Renal cortical epithelial cell (primary cell): ENCODE measurements at regions not wholly inside any gene's neighbourhood (a gene's known extent, or its start where the extent isn't known, plus 50 kb on each side); places are given as distances from the start of the nearest gene placed in this dataset.

Source experiments
- DNase-seq: peaks from one replicate; pipeline ENCODE4 v3.0.0-alpha.2; 2011; ENCODE audit warnings: low read depth

DNA sequence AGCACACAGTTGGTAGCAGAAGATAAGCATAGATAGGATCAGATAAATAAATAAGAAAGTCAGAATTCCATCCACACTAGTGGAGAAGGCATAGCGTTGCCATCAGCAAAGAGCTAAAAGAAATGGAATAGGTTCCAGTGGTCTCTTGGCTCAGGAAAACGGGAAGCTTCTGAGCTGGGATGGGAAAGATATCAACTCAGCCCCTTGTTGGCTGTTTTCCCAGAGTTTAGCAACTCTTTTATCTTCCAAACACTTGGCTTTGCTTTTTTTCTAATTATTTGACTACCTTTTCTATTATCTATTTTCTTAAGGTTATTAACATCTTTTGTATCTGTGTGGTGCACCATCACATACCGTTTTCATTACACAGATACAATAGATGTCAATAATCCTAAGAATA is 445.7 kb upstream of the TRPC7 start:
- no peak for DNase-seq

DNA sequence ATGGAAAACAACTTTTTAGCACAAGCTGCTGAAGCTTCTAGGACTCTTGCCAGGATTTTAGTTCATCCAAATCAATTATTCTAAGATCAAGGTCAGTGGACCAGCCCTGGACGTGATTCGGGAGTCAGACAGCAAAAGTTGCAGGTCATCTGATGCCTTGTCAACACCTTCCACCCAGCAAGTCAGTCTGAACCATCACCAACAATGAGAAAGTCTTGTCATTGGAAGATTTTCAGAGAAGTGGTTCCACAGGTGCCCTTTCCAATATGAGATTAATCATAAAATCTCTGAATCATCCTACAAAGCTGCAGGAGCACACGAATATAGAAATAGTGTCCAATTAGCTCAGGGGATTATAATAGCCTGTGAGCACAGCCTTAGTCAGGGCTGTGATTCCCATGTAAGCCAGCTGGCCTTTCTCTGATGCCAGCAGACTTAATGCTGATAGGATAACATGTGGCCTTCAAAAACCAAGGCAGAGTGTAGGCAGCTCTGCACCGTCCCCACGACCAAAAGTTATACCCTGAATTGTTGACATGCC is 445.0 kb upstream of the TRPC7 start:
- DNase-seq = peak; percentile 30

DNA sequence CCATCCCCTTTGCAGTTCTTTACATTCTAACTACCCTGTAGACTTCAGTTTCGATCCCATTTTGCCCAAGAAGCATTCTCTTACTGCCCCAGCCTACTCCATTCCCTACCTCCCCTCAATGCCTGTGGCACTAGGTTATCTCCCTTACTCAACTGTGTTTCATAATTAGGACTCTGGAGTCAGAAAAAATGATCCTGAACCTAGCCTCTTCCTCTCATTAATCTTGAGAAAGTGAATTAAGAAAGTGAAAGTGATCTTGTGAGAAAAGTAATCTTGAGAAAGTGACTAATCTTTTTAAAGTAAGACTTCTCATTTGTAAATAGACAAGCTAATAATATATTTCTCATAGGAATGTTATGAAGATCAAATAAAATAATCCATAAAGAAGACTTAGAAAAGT is 444.0 kb upstream of the TRPC7 start:
- DNase-seq = peak; percentile 28

DNA sequence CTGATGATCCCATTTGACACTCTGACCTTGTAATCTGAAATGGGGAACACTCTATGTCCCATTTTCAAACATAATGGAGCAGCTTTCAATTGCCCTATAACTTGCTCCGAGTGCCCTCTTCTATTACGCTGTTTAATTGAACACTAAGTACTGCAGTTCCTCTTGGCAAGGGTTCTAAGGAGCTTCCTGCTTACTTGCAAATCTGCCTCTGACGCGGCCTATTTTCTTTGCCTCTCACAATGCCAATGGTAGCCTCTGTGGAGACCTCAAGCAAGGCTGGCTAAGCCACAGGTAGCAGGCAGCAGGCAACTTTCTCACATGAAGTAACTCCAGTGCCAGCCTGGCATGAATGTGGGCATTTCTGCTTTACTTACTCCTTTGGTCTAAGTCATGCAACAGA is 443.4 kb upstream of the TRPC7 start:
- no peak for DNase-seq

DNA sequence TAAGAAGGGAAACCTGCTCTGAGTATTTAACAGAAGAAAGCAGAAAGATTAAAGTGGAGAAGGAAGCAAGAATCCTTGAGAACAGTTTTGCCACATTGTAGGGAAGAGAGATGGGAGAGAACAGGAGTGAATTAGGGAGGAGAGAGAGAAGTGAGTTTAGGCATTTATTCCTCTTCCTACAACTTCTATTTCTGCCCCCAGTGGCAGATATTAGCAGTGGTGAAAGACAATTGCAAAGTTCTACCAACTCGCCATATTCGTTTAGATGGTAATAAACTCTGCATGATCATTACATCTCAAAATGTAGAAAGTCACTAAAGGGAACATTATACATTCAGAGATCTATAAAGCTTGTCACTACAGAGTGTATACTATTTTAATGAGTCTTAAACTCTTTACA is 440.1 kb upstream of the TRPC7 start:
- no peak for DNase-seq

DNA sequence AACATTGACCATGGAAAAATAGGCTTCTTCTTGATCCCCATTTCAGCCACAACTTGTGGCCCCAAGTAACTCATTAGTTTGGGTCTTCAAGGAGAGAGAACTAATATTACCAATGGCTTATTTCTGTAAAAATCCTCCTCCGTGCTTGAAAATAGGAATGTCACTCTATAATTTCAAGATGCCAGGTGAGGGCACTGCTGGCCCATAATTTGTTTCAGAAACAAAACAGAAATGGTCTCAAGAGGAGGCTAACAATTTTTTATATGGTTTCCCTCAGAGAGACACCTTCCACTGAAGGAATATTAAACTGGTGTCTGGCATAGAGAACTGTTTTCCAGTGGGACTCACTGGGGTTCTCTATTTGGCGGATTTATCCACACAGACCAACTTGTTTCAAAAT is 437.0 kb upstream of the TRPC7 start:
- peak; percentile 49 for DNase-seq

DNA sequence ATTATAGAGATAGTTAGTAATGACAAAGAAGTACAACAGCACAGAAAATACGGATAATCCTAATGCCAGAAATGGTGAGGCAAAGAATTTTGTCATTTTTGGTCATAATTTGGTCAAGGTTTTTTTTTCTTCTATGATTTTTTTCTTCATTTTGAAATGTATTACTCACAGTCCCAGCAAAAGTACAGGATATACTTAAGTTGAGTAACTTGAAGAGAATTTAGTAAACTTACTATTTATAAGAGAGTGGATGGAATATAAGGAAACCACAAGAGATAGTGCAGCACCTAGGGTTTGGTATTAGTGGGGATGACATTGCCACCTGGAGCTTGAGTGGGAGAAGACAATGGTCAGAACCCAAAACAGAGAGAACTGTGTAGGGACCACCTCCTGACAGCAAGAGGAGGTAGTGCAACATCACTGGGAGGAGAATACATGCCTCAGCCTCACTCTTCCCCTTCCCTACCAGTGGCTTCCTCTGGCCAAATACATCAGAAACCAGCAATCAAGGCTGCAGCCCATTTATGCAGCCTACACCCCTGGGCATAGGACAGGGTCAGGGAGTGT is 434.5 kb upstream of the TRPC7 start:
- DNase-seq = no peak

DNA sequence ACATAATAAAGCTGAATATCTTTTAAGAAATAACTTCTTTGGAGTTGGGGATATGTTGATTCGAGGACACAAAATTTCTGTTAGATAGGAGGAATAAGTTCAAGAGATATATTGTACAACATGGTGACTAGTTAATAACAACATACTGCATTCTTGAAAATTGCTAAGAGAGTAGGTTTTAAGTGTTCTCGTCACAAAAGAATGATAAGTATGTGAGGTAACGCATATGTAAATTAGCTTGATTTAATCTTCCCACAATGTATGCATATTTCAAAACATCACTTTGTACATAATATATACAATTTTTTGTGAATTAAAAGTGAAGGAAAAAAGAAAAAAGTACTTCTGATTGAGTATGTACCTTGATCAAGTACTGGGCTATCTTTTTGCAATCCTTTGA is 428.0 kb upstream of the TRPC7 start:
- no peak for DNase-seq

DNA sequence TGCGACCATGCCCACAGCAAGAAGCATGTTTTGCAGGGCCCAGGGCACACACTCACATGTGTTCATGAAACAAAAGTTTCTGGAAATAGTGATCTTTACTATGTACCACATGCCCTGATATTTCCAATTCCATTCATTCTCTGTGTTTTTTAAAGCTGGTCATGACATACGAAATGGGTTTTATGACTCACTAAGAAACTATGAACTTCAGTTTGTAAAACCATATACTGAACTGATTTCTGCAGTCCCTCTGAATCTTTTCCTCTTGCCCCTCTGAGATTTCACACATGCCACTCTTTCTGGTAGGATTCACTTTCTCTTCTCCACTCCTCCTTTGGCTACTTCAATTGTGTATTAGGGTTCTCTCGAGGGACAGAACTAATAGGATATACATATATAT is 416.1 kb upstream of the TRPC7 start:
- DNase-seq = peak; percentile 38

DNA sequence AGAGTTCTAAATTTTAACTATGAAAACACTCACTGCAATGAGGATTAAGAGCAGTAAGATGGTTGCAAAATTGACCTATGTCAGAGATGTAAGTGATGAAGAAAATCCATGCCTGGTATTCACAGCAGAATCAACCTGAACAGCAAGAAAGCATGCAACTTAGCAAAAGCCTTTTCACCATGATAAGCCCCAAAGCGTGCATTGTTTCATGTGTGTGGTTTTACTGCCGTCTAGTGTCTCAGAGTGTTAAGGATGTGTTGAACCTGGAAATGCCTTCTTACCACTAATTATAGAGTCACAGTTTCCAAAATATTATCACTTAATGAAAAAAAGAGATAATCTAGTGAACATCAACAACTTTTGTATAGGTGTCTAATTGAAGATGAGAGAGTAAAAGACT is 415.2 kb upstream of the TRPC7 start:
- DNase-seq = no peak

DNA sequence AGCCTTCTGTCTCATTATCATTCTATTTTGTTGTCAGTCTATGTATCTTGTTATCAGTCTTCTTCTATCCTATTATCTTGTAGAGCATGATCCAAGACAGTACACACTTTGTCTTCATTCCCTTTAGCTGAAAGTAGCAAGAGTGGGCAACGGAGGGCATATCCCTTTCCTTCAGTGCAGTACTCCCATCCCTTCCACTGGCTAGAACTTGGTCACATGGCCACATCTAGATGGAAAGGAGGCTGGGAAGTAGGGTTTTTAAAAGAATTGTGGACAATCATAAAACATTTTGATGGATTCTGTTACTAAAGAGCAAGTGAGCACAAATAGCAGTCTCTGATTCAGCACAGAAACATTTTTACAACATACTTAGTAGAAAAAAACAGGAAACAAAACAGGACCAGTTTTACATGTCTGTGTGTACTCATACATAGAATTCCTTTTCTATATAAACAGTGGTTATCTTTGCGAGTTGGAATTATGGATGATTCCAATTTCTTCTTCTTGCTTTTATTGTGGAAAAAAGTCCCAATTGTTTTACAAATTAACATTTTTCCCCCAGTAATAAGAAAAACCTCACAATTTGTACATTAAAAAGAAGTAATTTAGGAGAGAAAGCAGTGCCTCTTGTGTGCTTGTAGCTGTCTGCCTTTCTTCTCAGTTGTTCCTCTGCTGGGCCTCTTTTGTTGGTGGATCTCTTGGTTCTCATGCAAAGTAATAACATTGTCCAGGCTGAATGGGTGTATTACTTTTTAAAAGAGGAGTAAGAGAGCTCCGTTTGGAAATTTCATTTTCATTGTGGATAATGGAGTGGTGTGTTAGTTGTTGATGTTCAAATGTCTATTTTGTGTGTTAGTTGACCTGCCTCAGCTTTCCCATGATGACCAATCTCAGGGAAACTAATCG is 410.9 kb upstream of the TRPC7 start:
- DNase-seq = peak; percentile 48

DNA sequence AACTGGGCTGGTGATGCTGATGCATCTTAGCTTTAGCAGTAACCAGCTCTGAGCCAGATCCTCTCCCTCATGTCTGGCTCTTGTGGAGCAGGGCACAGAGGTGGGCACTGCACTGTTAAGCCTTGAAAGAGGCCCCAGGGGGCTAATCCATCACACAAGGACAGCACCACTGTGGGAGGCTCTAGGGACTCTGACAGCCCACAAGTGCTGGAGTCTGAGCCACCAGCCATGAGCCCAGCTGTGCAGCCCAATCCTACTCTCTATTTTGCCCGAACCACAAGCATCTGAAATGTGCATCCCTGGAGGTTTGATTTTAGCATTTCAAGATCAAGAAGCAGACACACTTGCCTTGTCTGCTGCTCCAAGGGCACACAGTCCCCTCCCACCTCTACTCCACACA is 407.1 kb upstream of the TRPC7 start:
- DNase-seq = no peak

DNA sequence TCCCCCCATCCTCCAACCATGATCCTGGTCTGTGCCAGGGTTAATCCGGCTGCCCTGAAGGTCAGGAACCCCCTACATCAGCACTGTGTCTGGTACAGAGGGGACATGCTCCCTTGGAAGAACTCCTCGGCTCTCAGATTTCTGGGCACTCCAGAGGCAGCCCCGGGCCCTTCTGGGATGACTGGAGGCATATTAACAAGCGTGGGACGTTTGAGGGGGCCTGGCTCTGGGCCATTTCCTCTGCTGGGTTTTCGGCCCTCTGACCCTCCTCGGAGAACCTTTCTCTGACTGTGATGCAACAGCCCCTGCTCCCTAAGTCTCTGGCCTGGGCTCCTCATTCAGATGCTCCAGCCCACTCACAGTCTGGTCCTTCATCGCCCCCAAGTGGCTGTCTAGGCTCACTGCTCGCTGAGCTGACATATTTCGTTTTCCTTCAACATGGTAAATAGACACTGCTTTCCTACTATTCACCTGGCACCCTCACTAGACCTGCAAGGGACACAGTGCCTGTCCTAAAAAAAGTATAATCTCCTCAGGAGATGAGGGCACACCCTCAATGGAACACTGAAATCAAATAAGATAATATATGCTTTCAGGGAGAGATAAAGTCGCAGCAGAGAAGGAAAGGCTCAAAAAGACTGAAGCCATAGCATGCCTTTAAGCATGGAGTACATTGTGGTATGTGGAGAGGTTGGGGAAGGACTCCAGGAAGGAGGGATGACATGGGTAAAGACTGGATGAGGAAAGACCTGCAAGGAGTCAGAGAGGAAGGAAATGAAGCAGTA is 404.7 kb upstream of the TRPC7 start:
- peak; percentile 65 for DNase-seq

DNA sequence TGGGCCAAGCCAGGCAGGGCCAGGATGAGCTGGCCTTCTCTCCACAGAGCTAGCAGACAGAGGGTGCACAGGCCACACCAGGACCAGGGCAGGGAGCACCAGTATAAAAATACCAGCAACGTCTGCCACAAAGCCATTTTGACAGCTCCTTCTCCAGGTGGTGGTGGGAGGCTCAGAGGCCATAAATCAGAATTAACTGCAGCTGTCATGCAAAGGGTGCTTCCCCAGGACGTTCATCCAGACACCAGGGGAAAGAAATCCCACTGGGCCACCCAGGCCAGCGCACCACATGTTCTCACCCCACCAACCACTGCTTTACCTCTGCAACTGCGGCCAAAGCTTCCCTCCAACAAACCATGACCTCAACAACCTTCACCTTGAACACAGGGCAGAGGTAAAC is 403.7 kb upstream of the TRPC7 start:
- no peak for DNase-seq

DNA sequence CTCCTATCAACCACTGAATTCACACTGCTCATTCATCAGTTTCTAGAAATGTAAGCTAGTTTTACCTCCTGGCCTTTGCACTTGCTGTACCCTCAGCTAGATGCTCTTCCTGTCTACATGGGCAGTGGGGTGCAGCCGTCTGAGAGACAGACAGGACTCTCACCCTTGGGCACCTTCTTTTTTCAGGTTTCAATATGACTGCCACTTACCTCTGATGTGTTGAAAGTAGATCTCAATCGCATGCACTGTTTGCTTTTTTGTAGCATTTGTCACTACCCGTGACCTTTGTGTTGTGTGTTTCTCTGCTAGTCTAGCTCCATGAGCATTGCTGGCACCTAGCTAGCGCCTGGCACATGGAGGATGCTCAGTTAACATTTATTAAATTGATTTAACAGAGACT is 403.1 kb upstream of the TRPC7 start:
- DNase-seq = no peak

DNA sequence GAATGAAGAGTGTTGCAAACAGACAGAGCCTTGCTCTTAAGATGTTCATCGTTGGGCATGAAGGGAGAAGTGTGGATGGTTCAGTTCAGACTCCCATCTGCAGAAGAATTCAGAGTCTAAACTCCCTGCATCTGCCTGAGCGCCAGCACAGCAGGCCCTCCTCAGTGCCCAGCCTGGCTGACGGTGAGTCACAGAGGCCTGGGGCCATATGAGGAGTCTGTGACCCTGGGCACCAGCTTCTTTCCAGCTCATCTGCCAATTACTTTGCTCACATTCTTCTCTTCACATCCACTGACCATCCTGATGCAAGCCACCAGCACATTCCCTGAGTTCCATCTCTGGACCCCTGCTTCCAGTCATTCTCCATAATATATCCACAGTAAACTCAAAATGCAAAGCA is 401.1 kb upstream of the TRPC7 start:
- no peak for DNase-seq

DNA sequence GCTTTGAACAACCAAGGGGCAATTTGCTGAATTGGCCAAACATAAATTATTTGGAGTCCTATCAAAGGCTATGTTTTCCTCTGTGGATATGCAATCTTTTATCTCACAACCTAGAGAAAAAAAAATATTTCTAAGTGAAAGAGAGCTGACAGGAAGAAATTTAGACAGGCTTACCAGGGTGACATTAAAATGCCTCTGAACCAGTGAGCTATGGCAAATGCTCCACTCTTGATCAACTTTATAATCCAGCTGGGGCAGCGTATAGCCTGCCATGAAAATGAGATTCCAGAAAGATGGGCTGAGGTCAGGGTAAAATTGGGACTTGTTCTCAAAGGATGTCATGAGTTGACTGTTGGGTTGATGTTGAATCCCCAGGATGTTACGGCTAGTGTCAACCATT is 399.3 kb upstream of the TRPC7 start:
- DNase-seq = peak; percentile 28

DNA sequence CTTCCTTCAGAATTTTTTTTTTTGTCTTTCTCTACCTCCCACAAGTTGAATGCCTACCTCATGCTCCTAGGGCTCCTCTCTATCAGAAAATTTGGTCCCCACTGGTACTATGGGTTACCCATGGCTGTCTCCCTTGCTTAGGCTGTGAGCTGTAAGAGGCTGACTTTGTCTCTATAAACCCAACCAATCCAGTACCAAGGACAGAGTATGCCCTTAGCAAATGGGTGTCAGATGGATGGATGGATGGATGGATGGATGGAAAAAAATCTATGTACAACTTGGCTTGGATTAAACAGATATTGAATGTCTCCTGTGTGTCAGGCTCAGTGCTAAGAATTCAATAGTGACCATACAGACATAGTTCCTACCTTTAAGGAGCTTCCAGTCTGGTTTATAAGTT is 398.2 kb upstream of the TRPC7 start:
- DNase-seq = no peak

DNA sequence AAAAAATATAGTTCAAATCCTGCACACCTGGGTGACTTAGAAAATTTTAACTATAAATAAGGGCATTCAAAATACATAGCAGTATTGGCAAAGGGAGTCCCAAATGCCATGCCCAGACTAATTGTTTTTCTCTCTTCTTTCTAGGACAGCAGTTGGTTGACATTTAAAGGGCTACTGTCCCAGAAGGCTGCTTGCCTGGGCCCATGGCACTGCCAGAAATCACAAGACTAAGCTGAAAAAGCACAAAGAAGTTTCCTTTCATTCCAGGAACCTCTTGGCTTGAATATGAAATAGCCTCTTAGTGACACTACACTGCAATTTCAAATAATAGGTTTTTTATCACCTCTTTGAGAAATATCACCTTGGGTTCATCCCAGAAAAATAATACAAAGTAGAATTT is 388.9 kb upstream of the TRPC7 start:
- no peak for DNase-seq

DNA sequence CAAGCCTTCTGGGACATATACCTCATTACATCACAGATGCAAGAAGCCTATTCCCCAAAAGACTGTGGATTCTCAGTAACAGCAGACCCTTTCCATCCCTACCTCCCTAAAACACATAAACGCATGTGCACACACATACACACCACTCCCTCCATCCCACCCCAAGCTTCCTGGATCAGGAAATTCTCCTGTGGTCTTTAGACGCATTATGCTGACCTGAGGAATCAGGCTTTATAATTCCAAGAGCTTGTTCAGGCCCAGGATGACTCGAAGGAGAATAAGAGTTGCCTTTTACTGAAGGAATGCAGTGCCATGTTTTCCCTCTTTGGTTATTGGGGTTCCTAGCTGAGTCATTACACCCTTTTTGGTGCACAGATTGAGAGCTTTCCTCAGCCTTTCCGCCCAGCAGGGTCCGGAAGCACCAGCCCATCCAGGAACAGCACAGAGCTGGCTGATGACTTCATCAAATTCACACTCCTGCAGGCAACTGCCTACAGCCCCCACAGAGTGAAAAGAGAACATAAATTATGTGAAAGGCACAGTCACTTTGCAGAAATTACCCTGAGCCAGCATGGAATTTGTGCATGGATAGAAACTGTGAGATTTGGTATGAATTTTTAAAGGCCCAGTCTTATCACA is 385.0 kb upstream of the TRPC7 start:
- DNase-seq = no peak

DNA sequence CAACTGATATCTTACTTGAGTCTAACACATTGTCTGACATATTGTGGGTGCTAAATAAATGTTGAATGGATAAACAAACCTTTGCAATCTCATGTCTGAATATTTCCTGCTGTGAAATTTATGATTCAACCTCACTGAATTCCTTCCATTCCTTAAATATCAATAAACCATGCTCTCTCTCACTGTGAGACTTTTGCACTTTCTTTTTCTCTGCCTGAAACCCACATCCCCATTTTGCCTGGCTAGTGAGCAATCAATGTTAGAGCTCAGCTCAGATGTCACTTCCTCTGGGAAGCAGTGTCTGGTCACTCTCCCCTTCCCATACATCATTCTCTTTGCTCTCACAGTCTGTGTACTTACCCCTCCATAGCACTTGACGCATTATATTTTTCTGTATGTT is 383.7 kb upstream of the TRPC7 start:
- DNase-seq = peak; percentile 32

DNA sequence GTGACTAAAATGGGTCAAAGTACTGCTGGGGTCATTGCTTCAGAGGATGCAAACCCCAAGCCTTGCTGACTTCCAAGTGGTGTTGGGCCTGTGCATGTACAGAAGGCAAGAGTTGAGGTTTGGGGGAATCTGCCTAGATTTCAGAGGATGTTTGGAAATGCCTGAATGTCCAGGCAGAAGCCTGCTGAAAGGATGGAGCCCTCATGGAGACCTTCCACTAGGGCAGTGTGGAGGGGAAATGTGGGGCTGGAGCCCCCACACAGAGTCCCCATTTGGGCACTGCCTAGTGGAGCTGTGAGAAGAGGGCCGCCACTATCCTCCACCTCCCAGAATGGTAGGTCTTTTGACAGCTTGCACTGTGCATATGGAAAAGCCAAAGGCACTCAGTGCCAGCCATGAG is 377.7 kb upstream of the TRPC7 start:
- DNase-seq = no peak
